A549 (cell line): ENCODE measurements at regions not wholly inside any gene's neighbourhood (a gene's known extent, or its start where the extent isn't known, plus 50 kb on each side); places are given as distances from the start of the nearest gene placed in this dataset.

Experiments
- ATAC-seq, 2 experiments: fragments of 200-7000 bp in 1 of 2; fragments of >200 bp in 1 of 2; cut with Nextera tagmentation in 1 of 2; cut with Tn5 transposase in 1 of 2; 3 replicates each; pipeline versions ENCODE4 v1.8.0 to v1.9.1; 2018 to 2020; ENCODE audit warnings: mild to moderate bottlenecking in 1 of 2, moderate library complexity in 1 of 2
- CTCF ChIA-PET: fragments of 300-600 bp; sonication (Branson Sonifier 250); formaldehyde crosslinking; extraction: SDS; loops from one replicate; lab custom pipeline; 2021; ENCODE audit warnings: antibody characterized with exemption, inconsistent platforms; lab: Yijun Ruan, JAX
- POLR2A ChIA-PET: fragments of 350-600 bp; formaldehyde crosslinking; extraction: SDS; loops from one replicate; lab custom pipeline; 2021; ENCODE audit warnings: antibody characterized with exemption, inconsistent platforms; lab: Yijun Ruan, JAX
- DNase-seq, 2 experiments: peaks; one replicate each; pipeline versions ENCODE4 v3.0.0 to v3.0.0-alpha.2; 2011 to 2016; ENCODE audit warnings: low read depth in 1 of 2, low spot score in 1 of 2
- FAIRE-seq: peaks from 2 replicates; lab custom pipeline; 2011; peaks lifted over from hg19 to GRCh38; lab: Jason Lieb, UNC
- H3K27ac ChIP-seq, 2 experiments: fragments of >200 bp; sonication (Bioruptor Twin); formaldehyde crosslinking; 3 replicates each; pipeline ENCODE4 v1.5.1; 2016 to 2017
- H3K4me1 ChIP-seq: fragments of >200 bp; sonication (Bioruptor Twin); formaldehyde crosslinking; 3 replicates; pipeline ENCODE4 v1.6.1; 2016
- H3K4me2 ChIP-seq: fragments of >200 bp; sonication (Bioruptor Twin); formaldehyde crosslinking; 3 replicates; pipeline ENCODE4 v1.6.1; 2016
- H3K4me3 ChIP-seq: fragments of >200 bp; sonication (Bioruptor Twin); formaldehyde crosslinking; 3 replicates; pipeline ENCODE4 v1.5.1; 2016
- H3K9me3 ChIP-seq: fragments of >200 bp; sonication (Bioruptor Twin); formaldehyde crosslinking; 3 replicates; pipeline ENCODE4 v1.6.1; 2016
- BCL3 ChIP-seq: fragments of >200 bp; sonication (Bioruptor Twin); formaldehyde crosslinking; IDR thresholded peaks from 3 replicates; pipeline ENCODE4 v1.6.1; 2016
- CBX8 ChIP-seq: fragments of 200-600 bp; sonication (generic); IDR thresholded peaks from 2 replicates; pipeline ENCODE4 v1.6.1; 2016
- CEBPB ChIP-seq, 2 experiments: fragments of >200 bp in 1 of 2; sonication (Bioruptor Twin) in 1 of 2; formaldehyde crosslinking in 1 of 2; IDR thresholded peaks; 2 replicates each; pipeline ENCODE4 v1.6.1; 2012 to 2016
- CHD2 ChIP-seq: fragments of 150-350 bp; IDR thresholded peaks from 2 replicates; pipeline ENCODE4 v1.6.1; 2014; ENCODE audit warnings: low read length; ENCODE audit not compliant: partially characterized antibody
- CHD4 ChIP-seq: fragments of 200-600 bp; sonication (generic); IDR thresholded peaks from 2 replicates; pipeline ENCODE4 v1.6.1; 2016; ENCODE audit warnings: antibody characterized with exemption, mild to moderate bottlenecking, borderline replicate concordance
- E2F6 ChIP-seq: IDR thresholded peaks from 2 replicates; pipeline ENCODE4 v1.6.1; 2012; ENCODE audit warnings: low read depth, borderline replicate concordance
- EP300 ChIP-seq, 2 experiments: fragments of >200 bp; sonication (Bioruptor Twin); formaldehyde crosslinking; IDR thresholded peaks; 2 replicates in 1 of 2; 3 replicates in 1 of 2; pipeline ENCODE4 v1.6.1; 2016 to 2017
- FOSB ChIP-seq: fragments of 250-450 bp; sonication (Bioruptor Pico); IDR thresholded peaks from 2 replicates; pipeline ENCODE4 v1.5.0; 2020; ENCODE audit warnings: mild to moderate bottlenecking, moderate library complexity
- FOXS1 ChIP-seq: fragments of 250-450 bp; sonication (Bioruptor Pico); IDR thresholded peaks from 2 replicates; pipeline ENCODE4 v1.5.0; 2020; ENCODE audit warnings: mild to moderate bottlenecking, moderate library complexity
- JUN ChIP-seq, 2 experiments: fragments of >200 bp; sonication (Bioruptor Twin); formaldehyde crosslinking; IDR thresholded peaks; 2 replicates in 1 of 2; 3 replicates in 1 of 2; pipeline ENCODE4 v1.6.1; 2016 to 2017
- KDM1A ChIP-seq: fragments of 200-600 bp; sonication (generic); IDR thresholded peaks from 2 replicates; pipeline ENCODE4 v1.6.1; 2016; ENCODE audit warnings: low read depth, mild to moderate bottlenecking
- KDM5A ChIP-seq: fragments of 200-600 bp; sonication (generic); IDR thresholded peaks from 2 replicates; pipeline ENCODE4 v1.6.1; 2016; ENCODE audit warnings: antibody characterized with exemption, mild to moderate bottlenecking
- MAFK ChIP-seq: fragments of 450-650 bp; IDR thresholded peaks from 2 replicates; pipeline ENCODE4 v1.6.1; 2014; ENCODE audit not compliant: partially characterized antibody
- MAZ ChIP-seq: fragments of 150-350 bp; IDR thresholded peaks from 2 replicates; pipeline ENCODE4 v1.6.1; 2014; ENCODE audit warnings: antibody characterized with exemption, low read depth, low read length, borderline replicate concordance
- NFE2L2 ChIP-seq: fragments of 150-350 bp; conservative IDR thresholded peaks from 2 replicates; pipeline ENCODE4 v1.6.1; 2014; ENCODE audit warnings: low read length
- NR3C1 ChIP-seq: fragments of >200 bp; sonication (Bioruptor Twin); formaldehyde crosslinking; IDR thresholded peaks from 3 replicates; pipeline ENCODE4 v1.6.1; 2017
- PBX3 ChIP-seq: IDR thresholded peaks from 2 replicates; pipeline ENCODE4 v1.6.1; 2012
- RAD21 ChIP-seq, 2 experiments: fragments of >200 bp in 1 of 2; sonication (Bioruptor Twin) in 1 of 2; formaldehyde crosslinking in 1 of 2; IDR thresholded peaks in 1 of 2; conservative IDR thresholded peaks in 1 of 2; 2 replicates in 1 of 2; 3 replicates in 1 of 2; pipeline ENCODE4 v1.6.1; 2012 to 2018; ENCODE audit warnings: inconsistent platforms in 1 of 2
- RCOR1 ChIP-seq: fragments of 150-350 bp; IDR thresholded peaks from 2 replicates; pipeline ENCODE4 v1.6.1; 2014; ENCODE audit warnings: antibody characterized with exemption, low read length, low read depth
- SMC3 ChIP-seq: fragments of >200 bp; sonication (Bioruptor Twin); formaldehyde crosslinking; IDR thresholded peaks from 3 replicates; pipeline ENCODE4 v1.6.1; 2018; ENCODE audit warnings: inconsistent platforms
- TFCP2L1 ChIP-seq: fragments of 250-450 bp; sonication (Bioruptor Pico); IDR thresholded peaks from 2 replicates; pipeline ENCODE4 v1.5.0; 2021; ENCODE audit warnings: mild to moderate bottlenecking
- TP53 ChIP-seq: fragments of 250-450 bp; sonication (Bioruptor Pico); IDR thresholded peaks from 2 replicates; pipeline ENCODE4 v1.5.0; 2021; ENCODE audit warnings: mild to moderate bottlenecking, moderate library complexity
- ZNF302 ChIP-seq: fragments of 250-450 bp; sonication (Bioruptor Pico); IDR thresholded peaks from 2 replicates; pipeline ENCODE4 v1.9.0; 2021; ENCODE audit warnings: inconsistent platforms, mild to moderate bottlenecking, moderate library complexity
- WGBS: methylation state at CpG from one replicate; pipeline ENCODE4 v1.1.6; 2017; ENCODE audit errors: missing lambda C conversion rate; 5-methylcytosine and 5-hydroxymethylcytosine counted together

GRCh38 chrX:136975684-136976470, 57.9 kb downstream of the GPR101 start:
- H3K27ac ChIP-seq, result no peak overlapping the region
- no peaks in the 10 kb centered on the region for H3K9me3 ChIP-seq
- 63% methylated on average over 3 of the region's 3 CpGs for WGBS
- H3K4me2 ChIP-seq, result no peak overlapping the region
- no peak for ATAC-seq
- no peak for FAIRE-seq
- H3K4me1 ChIP-seq, result no peaks in the 10 kb centered on the region
- TF ChIP-seq SMC3 (no peak), RAD21 (conservative IDR thresholded peaks at IDR 0.05 in 1 of 2, IDR thresholded peaks at IDR 0.05 in 1 of 2) (no peak), RCOR1 (no peak), CBX8 (no peak), NFE2L2 (no peak), MAFK (no peak), KDM1A (no peak)
- no peak for DNase-seq
- CTCF ChIA-PET, result interaction anchor here (1.2 to 1.5 kb wide), 2 partner anchors 13 to 14 kb away, joined by 3 read pairs; no protein-coding TSS in a partner anchor
- POLR2A ChIA-PET, result no interaction called here
- H3K4me3 ChIP-seq, result no peak overlapping the region

- FAIRE-seq (no peak), DNase-seq (no peak), ATAC-seq (no peak)
- H3K4me2 ChIP-seq, result no peak overlapping the region
- H3K4me3 ChIP-seq, result no peak overlapping the region
- 89% methylated on average over 4 of the region's 4 CpGs for WGBS
- CTCF ChIA-PET, result no interaction called here
- POLR2A ChIA-PET, result no interaction called here
- H3K4me1 ChIP-seq, result no peaks in the 10 kb centered on the region
- no peaks in the 10 kb centered on the region for H3K9me3 ChIP-seq
- TF ChIP-seq CBX8, result no peak
- TF ChIP-seq JUN (IDR thresholded peaks at IDR 0.05), result no peak
- no peak for TF ChIP-seq CEBPB (IDR thresholded peaks at IDR 0.05)
- TF ChIP-seq E2F6, result no peak
- no peak for TF ChIP-seq RCOR1
- TF ChIP-seq EP300 (IDR thresholded peaks at IDR 0.05), result no peak
- no peak for TF ChIP-seq FOXS1
- H3K27ac ChIP-seq, result no peak overlapping the region
Observed at GRCh38 chrX:136967966-136968365, 65.8 kb downstream of the GPR101 start.

- H3K4me3 ChIP-seq, result no peak overlapping the region
- H3K4me2 ChIP-seq, result no peak overlapping the region
- H3K4me1 ChIP-seq, result no peaks in the 10 kb centered on the region
- DNase-seq, result no peak
- no peak overlapping the region for H3K27ac ChIP-seq
- POLR2A ChIA-PET, result no interaction called here
- 90% methylated on average over 4 of the region's 4 CpGs for WGBS
- FAIRE-seq, result no peak
- H3K9me3 ChIP-seq, result no peaks in the 10 kb centered on the region
- TF ChIP-seq NR3C1 (no peak), CHD2 (no peak), ZNF302 (no peak)
- CTCF ChIA-PET, result interaction anchor here (1.6 kb wide), 1 partner anchor 10 kb away, joined by 5 read pairs; no protein-coding TSS in a partner anchor
- ATAC-seq, result no peak
Observed at GRCh38 chrX:136963973-136964372, 69.8 kb downstream of the GPR101 start.

GRCh38 chrX:136961594-136962135, 72.1 kb downstream of the GPR101 start:
- Histone ChIP-seq H3K9me3 (no peaks in the 10 kb centered on the region), H3K4me2 (no peak overlapping the region), H3K4me3 (no peak overlapping the region), H3K27ac (no peak overlapping the region), H3K4me1 (no peaks in the 10 kb centered on the region)
- TF ChIP-seq CHD4 (no peak), TFCP2L1 (CRISPR knock-in tag) (no peak), RCOR1 (no peak), KDM5A (no peak), CHD2 (no peak), FOSB (CRISPR knock-in tag) (no peak), PBX3 (no peak), TP53 (CRISPR knock-in tag) (no peak), MAZ (no peak), BCL3 (no peak), KDM1A (no peak)
- ATAC-seq (no peak), DNase-seq (no peak), FAIRE-seq (peak; percentile 95)
- CTCF ChIA-PET, result interaction anchor here (0.8 to 1.1 kb wide), 2 partner anchors 14 to 90 kb away, joined by 3 to 4 read pairs; no protein-coding TSS in a partner anchor
- POLR2A ChIA-PET, result no interaction called here
- 86% methylated on average over 4 of the region's 4 CpGs for WGBS
